Lower leg skin (tissue), 3 donors: ENCODE measurements at regions not wholly inside any gene's neighbourhood (a gene's known extent, or its start where the extent isn't known, plus 50 kb on each side); places are given as distances from the start of the nearest gene placed in this dataset.

ENCODE experiments used
- POLR2A ChIP-seq, 2 donors: fragments of 450-650 bp; IDR thresholded peaks; one replicate each; pipeline ENCODE4 v1.6.1; 2016 to 2017; ENCODE audit warnings: antibody characterized with exemption in 2 of 2, mild to moderate bottlenecking in 1 of 2, moderate library complexity in 1 of 2
- TF ChIP-seq, protein P1 (sequence below), 3 donors: fragments of 450-650 bp; IDR thresholded peaks; one replicate each; pipeline ENCODE4 v1.5.1; 2016; ENCODE audit warnings: antibody characterized with exemption in 3 of 3, mild to moderate bottlenecking in 3 of 3, moderate library complexity in 2 of 3

DNA sequence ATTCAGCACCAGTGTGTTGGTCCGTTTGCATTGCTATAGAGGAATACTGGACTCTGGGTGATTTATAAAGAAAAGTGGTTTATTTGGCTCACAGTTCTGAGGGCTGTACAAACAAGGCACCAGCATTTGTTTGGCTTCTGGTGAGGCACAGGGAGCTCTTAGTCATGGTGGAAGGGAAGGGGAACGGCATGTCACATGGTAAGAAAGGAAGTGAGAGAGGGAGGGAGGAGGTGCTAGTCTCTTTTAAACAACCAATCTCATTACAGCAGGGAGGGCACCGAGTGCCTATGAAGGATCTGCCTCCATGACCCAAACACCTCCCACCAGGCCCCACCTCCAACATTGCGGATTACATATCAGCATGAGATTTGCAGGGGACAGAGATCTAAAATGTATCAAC is 143.9 kb upstream of the DLX2 start:
- TF ChIP-seq, protein P1, sequence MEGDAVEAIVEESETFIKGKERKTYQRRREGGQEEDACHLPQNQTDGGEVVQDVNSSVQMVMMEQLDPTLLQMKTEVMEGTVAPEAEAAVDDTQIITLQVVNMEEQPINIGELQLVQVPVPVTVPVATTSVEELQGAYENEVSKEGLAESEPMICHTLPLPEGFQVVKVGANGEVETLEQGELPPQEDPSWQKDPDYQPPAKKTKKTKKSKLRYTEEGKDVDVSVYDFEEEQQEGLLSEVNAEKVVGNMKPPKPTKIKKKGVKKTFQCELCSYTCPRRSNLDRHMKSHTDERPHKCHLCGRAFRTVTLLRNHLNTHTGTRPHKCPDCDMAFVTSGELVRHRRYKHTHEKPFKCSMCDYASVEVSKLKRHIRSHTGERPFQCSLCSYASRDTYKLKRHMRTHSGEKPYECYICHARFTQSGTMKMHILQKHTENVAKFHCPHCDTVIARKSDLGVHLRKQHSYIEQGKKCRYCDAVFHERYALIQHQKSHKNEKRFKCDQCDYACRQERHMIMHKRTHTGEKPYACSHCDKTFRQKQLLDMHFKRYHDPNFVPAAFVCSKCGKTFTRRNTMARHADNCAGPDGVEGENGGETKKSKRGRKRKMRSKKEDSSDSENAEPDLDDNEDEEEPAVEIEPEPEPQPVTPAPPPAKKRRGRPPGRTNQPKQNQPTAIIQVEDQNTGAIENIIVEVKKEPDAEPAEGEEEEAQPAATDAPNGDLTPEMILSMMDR (IDR thresholded peaks at IDR 0.05) = no peak
- no peak for TF ChIP-seq POLR2A (IDR thresholded peaks at IDR 0.05)
